H9 (cell line): ENCODE measurements at regions not wholly inside any gene's neighbourhood (a gene's known extent, or its start where the extent isn't known, plus 50 kb on each side); places are given as distances from the start of the nearest gene placed in this dataset.

ENCODE experiments used
- DNase-seq: peaks from one replicate; pipeline ENCODE4 v3.0.0-alpha.2; 2017
- H2AFZ ChIP-seq: one replicate; pipeline ENCODE4 v1.6.1; 2013; ENCODE audit warnings: mild to moderate bottlenecking, low read length, control low read depth, moderate library complexity
- H2AK5ac ChIP-seq: 2 replicates; pipeline ENCODE4 v1.6.1; 2013; ENCODE audit warnings: low read length, control low read depth, mixed read lengths; ENCODE audit not compliant: insufficient read length
- H2BK120ac ChIP-seq: one replicate; pipeline ENCODE4 v1.6.1; 2013; ENCODE audit warnings: low read depth, mild to moderate bottlenecking, low read length, control low read depth, inconsistent platforms; ENCODE audit not compliant: poor library complexity, severe bottlenecking
- H2BK12ac ChIP-seq: 2 replicates; pipeline ENCODE4 v1.6.1; 2013; ENCODE audit warnings: low read length, control low read depth, mixed read lengths, low read depth; ENCODE audit not compliant: insufficient read length
- H2BK15ac ChIP-seq: 2 replicates; pipeline ENCODE4 v1.6.1; 2013; ENCODE audit warnings: low read depth, low read length, control low read depth
- H2BK20ac ChIP-seq: one replicate; pipeline ENCODE4 v1.6.1; 2013; ENCODE audit warnings: low read depth, mild to moderate bottlenecking, low read length, control low read depth, inconsistent platforms; ENCODE audit not compliant: poor library complexity, severe bottlenecking
- H2BK5ac ChIP-seq: 2 replicates; pipeline ENCODE4 v1.6.1; 2013; ENCODE audit warnings: low read length, control low read depth, mixed read lengths; ENCODE audit not compliant: insufficient read length
- H3K14ac ChIP-seq: 2 replicates; pipeline ENCODE4 v1.6.1; 2013; ENCODE audit warnings: low read length, control low read depth; ENCODE audit not compliant: insufficient read depth
- H3K18ac ChIP-seq: 2 replicates; pipeline ENCODE4 v1.6.1; 2013; ENCODE audit warnings: low read depth, mild to moderate bottlenecking, mixed read lengths, low read length, control low read depth; ENCODE audit not compliant: insufficient read length
- H3K23ac ChIP-seq: 2 replicates; pipeline ENCODE4 v1.6.1; 2013; ENCODE audit warnings: low read length, control low read depth, mixed read lengths, low read depth; ENCODE audit not compliant: insufficient read length
- H3K23me2 ChIP-seq: 2 replicates; pipeline ENCODE4 v1.6.1; 2013; ENCODE audit warnings: low read depth, mild to moderate bottlenecking, mixed read lengths, low read length, control low read depth; ENCODE audit not compliant: insufficient read length, poor library complexity, severe bottlenecking
- H3K27ac ChIP-seq: 2 replicates; pipeline ENCODE4 v1.5.1; 2013; ENCODE audit warnings: low read length, control low read depth, mixed read lengths, low read depth; ENCODE audit not compliant: insufficient read length
- H3K27me3 ChIP-seq: 2 replicates; pipeline ENCODE4 v1.6.1; 2013; ENCODE audit warnings: low read length, control low read depth, inconsistent platforms; ENCODE audit not compliant: insufficient read depth
- H3K4ac ChIP-seq: 2 replicates; pipeline ENCODE4 v1.6.1; 2013; ENCODE audit warnings: low read depth, mild to moderate bottlenecking, control low read depth, inconsistent platforms, low read length, moderate library complexity
- H3K4me1 ChIP-seq: 2 replicates; pipeline ENCODE4 v1.6.1; 2013; ENCODE audit warnings: low read length, control low read depth, inconsistent platforms; ENCODE audit not compliant: insufficient read depth
- H3K4me2 ChIP-seq: 2 replicates; pipeline ENCODE4 v1.6.1; 2013; ENCODE audit warnings: low read length, control low read depth, mixed read lengths; ENCODE audit not compliant: insufficient read length, insufficient read depth
- H3K56ac ChIP-seq: 2 replicates; pipeline ENCODE4 v1.6.1; 2013; ENCODE audit warnings: low read depth, mild to moderate bottlenecking, mixed read lengths, low read length, control low read depth; ENCODE audit not compliant: insufficient read length
- H3K79me1 ChIP-seq: 2 replicates; pipeline ENCODE4 v1.6.1; 2013; ENCODE audit warnings: low read depth, mild to moderate bottlenecking, moderate library complexity, low read length, control low read depth, inconsistent platforms; ENCODE audit not compliant: insufficient read depth, poor library complexity, severe bottlenecking
- H3K79me2 ChIP-seq: 2 replicates; pipeline ENCODE4 v1.6.1; 2013; ENCODE audit warnings: low read length, control low read depth, inconsistent platforms; ENCODE audit not compliant: insufficient read depth
- H3K9ac ChIP-seq: 2 replicates; pipeline ENCODE4 v1.6.1; 2013; ENCODE audit warnings: low read length, control low read depth, mixed read lengths; ENCODE audit not compliant: insufficient read length; ENCODE audit errors: extremely low read depth
- H3K9me3 ChIP-seq: one replicate; pipeline ENCODE4 v1.6.1; 2013; ENCODE audit warnings: low read depth, low read length, inconsistent platforms; ENCODE audit not compliant: control insufficient read depth
- H3T11ph ChIP-seq: one replicate; pipeline ENCODE4 v1.6.1; 2013; ENCODE audit warnings: mild to moderate bottlenecking, low read length, control low read depth, inconsistent platforms
- H4K20me1 ChIP-seq: one replicate; pipeline ENCODE4 v1.6.1; 2013; ENCODE audit not compliant: control insufficient read depth, insufficient read length, insufficient read depth
- H4K5ac ChIP-seq: 2 replicates; pipeline ENCODE4 v1.6.1; 2013; ENCODE audit warnings: low read depth, mild to moderate bottlenecking, mixed read lengths, low read length, control low read depth; ENCODE audit not compliant: insufficient read length
- H4K8ac ChIP-seq: replicated peaks from 2 replicates; pipeline ENCODE4 v1.6.1; 2013; ENCODE audit warnings: low read length, control low read depth, mixed read lengths, low read depth; ENCODE audit not compliant: insufficient read length
- H4K91ac ChIP-seq: 2 replicates; pipeline ENCODE4 v1.6.1; 2013; ENCODE audit warnings: low read depth, mild to moderate bottlenecking, moderate library complexity, mixed read lengths, low read length, control low read depth; ENCODE audit not compliant: insufficient read length
- H3K27ac Mint-ChIP-seq, 3 experiments: 2 replicates in 2 of 3; 3 replicates in 1 of 3; pipeline ENCODE4 v1.8.0; 2020 to 2021; ENCODE audit warnings: mixed read lengths in 3 of 3, mild to moderate bottlenecking in 1 of 3, moderate library complexity in 1 of 3
- H3K27me3 Mint-ChIP-seq: 2 replicates; pipeline ENCODE4 v1.8.0; 2021; ENCODE audit warnings: low read depth, mild to moderate bottlenecking, moderate library complexity, mixed read lengths
- H3K36me3 Mint-ChIP-seq, 3 experiments: 2 replicates in 2 of 3; 3 replicates in 1 of 3; pipeline ENCODE4 v1.8.0; 2020 to 2021; ENCODE audit warnings: low read depth in 3 of 3, mixed read lengths in 3 of 3; ENCODE audit not compliant: insufficient read depth in 1 of 3
- H3K4me1 Mint-ChIP-seq, 2 experiments: 2 replicates each; pipeline ENCODE4 v1.8.0; 2020; ENCODE audit warnings: mixed read lengths in 2 of 2
- H3K4me3 Mint-ChIP-seq, 2 experiments: 2 replicates in 1 of 2; 3 replicates in 1 of 2; pipeline ENCODE4 v1.8.0; 2020 to 2021; ENCODE audit warnings: mild to moderate bottlenecking in 2 of 2, mixed read lengths in 2 of 2, moderate library complexity in 1 of 2
- H3K9me3 Mint-ChIP-seq, 2 experiments: 2 replicates in 1 of 2; 3 replicates in 1 of 2; pipeline ENCODE4 v1.8.0; 2020; ENCODE audit warnings: mild to moderate bottlenecking in 2 of 2, mixed read lengths in 2 of 2, moderate library complexity in 1 of 2
- WGBS: extraction: QIAGEN DNeasy Blood & Tissue Kit; methylation state at CpG from one replicate; pipeline ENCODE4 v1.1.7; 2013; ENCODE audit warnings: missing lambda C conversion rate, low lambda C conversion rate, mixed read lengths; ENCODE audit not compliant: insufficient read length; ENCODE audit errors: extremely low coverage; 5-methylcytosine and 5-hydroxymethylcytosine counted together
- TF ChIP-seq, protein P1 (sequence below): fragments of 200-600 bp; sonication (generic); conservative IDR thresholded peaks from 3 replicates; pipeline ENCODE4 v1.8.0; 2021; ENCODE audit warnings: antibody characterized with exemption, mild to moderate bottlenecking

- Histone ChIP-seq H2BK15ac (no peak overlapping the region), H3K4me1 (no peaks in the 10 kb centered on the region), H3K56ac (no peak overlapping the region), H3K14ac (no peak overlapping the region), H2AFZ (no peak overlapping the region), H2AK5ac (no peak overlapping the region), H3K23ac (no peak overlapping the region), H4K91ac (no peak overlapping the region), H3K4me2 (no peak overlapping the region), H3K9ac (no peak overlapping the region), H3T11ph (no peak overlapping the region), H3K79me1 (no peaks in the 10 kb centered on the region), H3K27ac (no peak overlapping the region), H2BK120ac (no peak overlapping the region), H4K20me1 (no peaks in the 10 kb centered on the region), H2BK5ac (no peak overlapping the region), H4K8ac (no peak overlapping the region), H4K5ac (no peak overlapping the region), H3K23me2 (no peaks in the 10 kb centered on the region), H3K27me3 (no peaks in the 10 kb centered on the region), H2BK20ac (no peak overlapping the region), H2BK12ac (no peak overlapping the region), H3K9me3 (no peaks in the 10 kb centered on the region), H3K79me2 (no peaks in the 10 kb centered on the region), H3K18ac (no peak overlapping the region), H3K4ac (no peak overlapping the region)
- Mint-ChIP-seq H3K9me3 (no peaks in the 10 kb centered on the region), H3K4me3 (no peak overlapping the region), H3K27ac (no peak overlapping the region), H3K36me3 (no peaks in the 10 kb centered on the region), H3K4me1 (0 out of 4 replicates have a peak, but pooled peaks cover 0 to 3% of the 10 kb centered on the region in 2 experiments), H3K27me3 (peaks cover 18% of the 10 kb centered on the region)
- DNase-seq: no peak
- TF ChIP-seq, protein P1, sequence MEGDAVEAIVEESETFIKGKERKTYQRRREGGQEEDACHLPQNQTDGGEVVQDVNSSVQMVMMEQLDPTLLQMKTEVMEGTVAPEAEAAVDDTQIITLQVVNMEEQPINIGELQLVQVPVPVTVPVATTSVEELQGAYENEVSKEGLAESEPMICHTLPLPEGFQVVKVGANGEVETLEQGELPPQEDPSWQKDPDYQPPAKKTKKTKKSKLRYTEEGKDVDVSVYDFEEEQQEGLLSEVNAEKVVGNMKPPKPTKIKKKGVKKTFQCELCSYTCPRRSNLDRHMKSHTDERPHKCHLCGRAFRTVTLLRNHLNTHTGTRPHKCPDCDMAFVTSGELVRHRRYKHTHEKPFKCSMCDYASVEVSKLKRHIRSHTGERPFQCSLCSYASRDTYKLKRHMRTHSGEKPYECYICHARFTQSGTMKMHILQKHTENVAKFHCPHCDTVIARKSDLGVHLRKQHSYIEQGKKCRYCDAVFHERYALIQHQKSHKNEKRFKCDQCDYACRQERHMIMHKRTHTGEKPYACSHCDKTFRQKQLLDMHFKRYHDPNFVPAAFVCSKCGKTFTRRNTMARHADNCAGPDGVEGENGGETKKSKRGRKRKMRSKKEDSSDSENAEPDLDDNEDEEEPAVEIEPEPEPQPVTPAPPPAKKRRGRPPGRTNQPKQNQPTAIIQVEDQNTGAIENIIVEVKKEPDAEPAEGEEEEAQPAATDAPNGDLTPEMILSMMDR: no peak
- WGBS: 78% methylated on average over 1 of the region's 3 CpGs
These were observed 87.3 kb upstream of the SNRK start for GRCh38 chr3:43198791-43199644.
